NCI-H446 (cell line): ENCODE measurements at regions not wholly inside any gene's neighbourhood (a gene's known extent, or its start where the extent isn't known, plus 50 kb on each side); places are given as distances from the start of the nearest gene placed in this dataset.

ENCODE experiments used
- DNase-seq, 2 experiments: peaks; one replicate each; lab custom pipeline; 2025; lab: John Stamatoyannopoulos, UW

DNA sequence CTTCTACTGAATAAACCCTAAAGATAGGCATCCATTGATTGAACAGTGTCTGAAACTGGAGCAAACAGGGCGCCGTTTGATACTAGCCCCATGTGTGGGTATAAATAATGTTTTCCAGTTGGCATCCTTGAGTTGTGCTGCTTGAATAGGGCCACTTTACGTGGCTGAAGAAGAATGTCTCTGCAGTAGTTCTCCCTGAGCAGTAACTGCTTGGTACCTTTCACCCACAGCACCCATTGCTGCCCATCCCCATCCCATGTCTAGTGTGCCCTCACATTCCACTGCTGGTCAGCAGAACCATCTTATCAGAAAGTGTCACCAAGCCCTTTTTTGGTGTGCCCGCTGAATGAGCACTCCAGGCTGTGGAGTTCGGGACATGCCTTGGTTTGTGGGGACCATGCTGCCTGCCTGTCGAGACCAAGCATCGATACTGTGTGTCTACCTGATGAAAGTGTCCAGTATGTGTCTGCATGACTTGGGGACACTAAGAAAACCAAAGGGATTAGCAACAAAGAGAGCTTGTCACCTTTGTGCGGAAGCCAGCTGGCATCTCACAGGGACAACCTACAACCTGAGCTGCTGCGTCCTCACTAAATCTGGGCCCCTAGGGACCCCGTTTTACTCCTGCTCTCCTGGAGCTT is 162.0 kb downstream of the TM9SF2 start:
- peak in 1 of 2 experiments; percentile 58 for DNase-seq

DNA sequence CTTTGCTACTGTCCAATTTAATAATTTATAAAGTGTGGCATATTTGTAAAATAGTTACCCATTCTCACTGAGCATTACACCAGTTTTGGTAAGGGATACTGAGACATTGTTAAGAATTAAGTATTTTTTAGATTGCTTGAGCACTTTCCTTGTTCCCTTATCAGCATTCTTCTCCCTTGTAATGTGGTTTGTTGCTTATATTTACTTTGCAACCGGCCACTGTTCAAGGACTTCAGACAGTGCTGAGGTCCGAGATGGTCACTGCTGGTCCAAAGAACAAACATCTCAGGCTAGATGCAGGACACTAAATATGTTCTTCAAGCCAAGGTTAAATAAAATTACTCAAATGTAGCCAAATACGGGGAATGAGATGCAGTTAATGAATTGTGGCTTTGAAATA is 161.4 kb downstream of the TM9SF2 start:
- DNase-seq = peak in 1 of 2 experiments; percentile 27

- DNase-seq = peak; percentile 19 to 51
Measured at GRCh38 chr13:99661791-99662190, 160.5 kb downstream of the TM9SF2 start.

DNA sequence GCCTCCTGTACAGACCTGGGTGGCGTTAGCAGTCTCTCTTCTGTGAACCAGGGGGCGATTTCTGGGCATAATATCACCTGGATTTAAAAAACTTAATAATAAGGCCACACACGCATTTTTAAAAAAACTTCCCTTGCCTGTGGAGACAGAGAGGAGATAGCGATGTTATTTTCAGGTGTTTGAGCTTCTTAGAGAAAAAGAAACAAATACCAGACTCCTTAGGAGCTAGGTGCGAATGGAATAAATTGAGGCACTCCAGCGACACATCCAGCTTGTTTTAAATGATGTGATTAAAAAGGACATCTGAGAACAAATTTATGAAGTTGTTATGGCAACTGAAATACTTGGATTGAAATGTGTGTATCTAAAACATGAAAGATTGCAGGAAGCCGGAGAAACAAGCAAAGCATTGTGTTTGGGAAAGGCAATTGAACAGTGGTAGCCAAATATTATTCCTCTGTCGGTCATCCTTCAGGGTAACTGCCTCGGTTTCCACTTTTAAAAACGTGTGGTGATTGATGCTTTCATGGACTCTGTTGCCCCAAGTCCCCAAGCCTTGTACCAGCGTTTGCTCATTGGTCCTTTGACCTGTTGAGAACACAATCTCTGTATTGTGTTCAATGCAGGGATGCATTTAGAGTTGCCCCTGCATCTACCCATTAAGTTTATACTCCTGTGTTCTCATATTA is 158.7 kb downstream of the TM9SF2 start:
- peak in 1 of 2 experiments; percentile 19 for DNase-seq

GRCh38 chr13:99659226-99659625 is 158.0 kb downstream of the TM9SF2 start:
- no peak for DNase-seq

DNA sequence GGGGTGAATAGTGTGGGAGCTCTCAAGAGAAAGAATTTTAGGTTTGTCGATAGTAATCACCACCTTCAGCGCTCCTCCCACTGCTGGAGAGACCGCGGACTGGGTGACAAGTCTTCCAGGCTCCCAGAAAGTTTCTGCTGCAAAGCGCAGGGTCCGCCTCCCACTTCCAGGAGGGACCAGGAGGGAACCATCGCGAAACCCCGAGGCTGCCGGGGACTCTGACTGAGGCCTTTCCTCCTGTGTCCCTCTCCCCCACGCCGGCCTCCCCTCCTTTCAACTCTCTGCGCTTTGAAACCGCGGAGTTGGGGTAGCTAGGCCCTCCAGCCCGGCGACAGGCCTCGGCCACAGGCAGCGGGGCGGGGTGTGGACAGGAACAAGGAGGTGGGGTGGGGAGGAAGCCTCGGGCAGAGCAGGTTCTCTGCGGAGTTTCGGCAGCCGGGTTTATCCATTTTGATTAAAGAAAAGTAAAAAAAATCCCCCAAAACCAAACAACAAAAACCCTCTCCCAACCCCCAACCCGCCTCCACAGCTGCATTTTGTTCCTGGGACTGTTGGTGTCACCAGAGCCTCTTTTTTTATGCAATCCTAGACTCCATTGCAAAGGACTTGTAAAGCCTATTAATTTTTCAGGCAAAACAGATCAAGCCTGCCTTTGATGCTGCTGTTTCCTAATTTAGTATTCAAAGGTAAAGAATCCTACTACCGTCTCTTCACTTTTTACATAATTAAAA is 157.2 kb downstream of the TM9SF2 start:
- DNase-seq = peak; percentile 41 to 64

- no peak for DNase-seq
Measured at GRCh38 chr13:99657848-99658260, 156.6 kb downstream of the TM9SF2 start.

GRCh38 chr13:99656844-99657381 is 155.6 kb downstream of the TM9SF2 start:
- DNase-seq = no peak

GRCh38 chr13:99656092-99656745 is 154.9 kb downstream of the TM9SF2 start:
- DNase-seq = peak; percentile 76 to 77

- DNase-seq = no peak
Measured at GRCh38 chr13:99655351-99656091, 154.2 kb downstream of the TM9SF2 start.

- DNase-seq = no peak
Measured at GRCh38 chr13:99654076-99654475, 152.8 kb downstream of the TM9SF2 start.

DNA sequence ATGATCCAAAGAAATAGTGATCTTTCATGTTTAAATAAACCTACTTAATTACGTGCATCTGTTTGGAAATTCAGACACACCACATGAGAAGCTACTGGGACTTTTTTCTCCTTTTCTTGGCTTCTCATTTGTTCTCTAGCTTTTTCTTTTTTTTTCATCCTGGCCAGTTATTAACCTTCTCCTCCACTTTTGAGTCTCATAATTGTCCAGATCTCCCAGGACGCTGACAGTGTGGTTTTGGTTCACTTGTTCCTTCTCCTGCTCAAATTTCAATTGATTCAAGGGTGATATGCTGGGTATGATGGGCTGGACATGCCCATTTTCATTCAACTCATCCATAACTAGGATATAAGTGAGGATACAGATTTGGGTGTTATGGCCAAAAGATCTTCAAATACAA is 152.3 kb downstream of the TM9SF2 start:
- DNase-seq = no peak

DNA sequence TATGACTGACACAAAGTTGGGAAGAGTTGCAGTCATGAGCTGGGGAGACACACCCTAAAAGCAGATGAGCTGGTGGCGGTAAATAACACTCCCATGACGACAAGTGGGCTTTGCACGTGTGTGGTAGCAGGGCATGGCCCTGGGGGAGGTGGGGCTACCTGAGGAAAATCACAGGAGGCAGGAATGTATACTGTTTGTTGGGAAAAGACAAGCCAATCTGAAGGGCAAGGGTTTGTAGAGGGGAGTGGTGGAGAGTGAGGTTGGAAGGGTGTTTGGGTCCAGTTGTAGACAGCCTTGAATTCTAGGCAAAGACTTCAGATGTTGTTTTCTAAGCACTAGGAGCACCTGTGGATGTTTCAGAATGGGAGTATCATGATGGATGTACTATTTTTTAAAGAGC is 151.6 kb downstream of the TM9SF2 start:
- DNase-seq = no peak

DNA sequence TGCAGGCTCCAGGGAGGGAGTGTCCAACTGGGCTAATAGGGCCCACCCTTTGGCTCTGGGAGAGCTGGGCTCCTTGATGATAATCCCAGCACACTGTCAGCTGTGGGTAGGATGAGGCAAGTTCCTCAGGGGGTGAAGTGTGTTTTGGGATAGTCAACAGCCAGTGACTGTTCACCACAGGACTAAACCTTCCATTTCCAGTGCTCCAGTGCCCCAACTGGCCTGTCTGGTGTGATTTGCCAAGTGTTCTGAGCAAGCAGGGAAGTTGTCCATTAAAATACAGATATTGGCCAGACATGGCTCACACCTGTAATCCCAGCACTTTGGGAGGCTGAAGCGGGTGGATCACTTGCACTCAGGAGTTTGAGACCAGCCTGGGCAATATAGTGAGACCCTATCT is 150.9 kb downstream of the TM9SF2 start:
- no peak for DNase-seq

DNA sequence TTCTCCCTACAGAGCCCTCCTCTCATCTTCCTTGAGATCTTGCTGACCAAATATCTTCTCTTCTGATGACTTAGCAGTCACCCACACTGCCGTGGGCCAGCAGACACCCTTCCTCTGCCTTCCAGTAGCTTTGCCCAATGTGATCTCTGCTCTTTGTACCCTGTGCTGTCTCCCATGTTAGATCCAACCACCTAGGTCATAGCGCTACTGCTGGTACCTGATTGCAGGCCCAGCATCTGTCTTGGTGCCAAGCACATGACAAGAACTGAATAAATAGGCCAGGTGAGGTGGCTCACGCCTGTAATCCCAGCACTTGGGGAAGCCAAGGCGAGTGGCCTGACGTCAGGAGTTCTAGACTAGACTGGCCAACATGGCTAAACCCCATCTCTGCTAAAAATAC is 149.7 kb downstream of the TM9SF2 start:
- DNase-seq = no peak

DNA sequence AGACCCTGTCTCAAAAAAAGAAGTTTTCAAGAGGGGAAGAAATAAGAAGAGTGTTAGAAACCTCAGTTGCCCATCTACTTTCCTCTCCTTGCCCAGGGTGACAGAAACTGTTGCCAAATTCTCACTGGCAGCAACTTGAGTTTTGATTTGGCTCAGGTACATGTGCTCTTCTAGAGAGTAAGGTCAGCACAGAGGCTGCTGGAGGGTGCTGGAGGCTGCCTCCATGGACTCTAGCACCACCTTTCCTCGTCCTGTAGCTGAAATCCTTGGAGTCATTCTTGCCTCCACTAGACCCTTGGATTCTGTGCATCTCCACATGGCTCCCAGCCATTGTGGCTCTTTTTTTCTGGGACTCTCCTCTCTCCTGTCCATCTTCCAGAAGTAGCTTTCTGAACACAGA is 149.1 kb downstream of the TM9SF2 start:
- no peak for DNase-seq

DNA sequence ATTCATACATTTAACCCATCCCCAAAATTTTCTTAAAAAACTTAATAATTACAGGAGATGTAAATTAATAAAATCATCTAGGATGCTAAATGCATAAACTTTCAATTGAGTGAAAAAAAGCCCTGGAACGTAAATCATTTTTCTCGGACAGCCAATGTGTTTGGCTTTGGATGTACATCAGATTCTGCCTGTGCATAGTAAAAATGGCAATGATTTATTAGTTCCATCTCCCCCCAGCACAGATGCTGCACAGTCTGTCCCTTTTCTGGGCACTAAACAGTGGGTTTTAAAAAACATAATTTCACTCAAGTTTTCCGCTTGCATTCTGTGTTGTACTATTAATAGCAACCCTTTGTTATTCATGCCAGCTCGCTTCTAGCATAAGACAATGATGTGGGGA is 147.7 kb downstream of the TM9SF2 start:
- DNase-seq = peak; percentile 49 to 85

- DNase-seq = peak in 1 of 2 experiments; percentile 67
Measured at GRCh38 chr13:99648066-99648665, 146.9 kb downstream of the TM9SF2 start.

DNA sequence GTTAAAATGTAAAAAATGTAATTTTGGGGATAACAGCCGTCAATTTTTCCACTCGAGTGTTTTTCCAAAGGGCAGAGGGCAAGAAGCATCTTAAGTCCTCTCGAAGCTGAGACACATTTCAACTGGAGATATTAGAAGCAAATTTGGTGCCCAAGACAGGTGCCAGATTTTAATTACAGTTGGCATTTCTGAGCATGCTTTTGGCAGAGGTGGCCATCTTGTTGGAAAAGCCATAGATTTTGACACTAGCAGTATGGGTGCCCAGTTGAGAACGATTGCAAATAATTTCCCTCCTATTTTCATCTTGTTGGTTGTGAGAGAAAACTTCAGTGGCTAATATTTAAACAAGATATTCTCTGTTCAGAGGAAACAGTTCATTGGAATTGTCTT is 146.3 kb downstream of the TM9SF2 start:
- DNase-seq = peak; percentile 74 to 87

- no peak for DNase-seq
Measured at GRCh38 chr13:99646866-99647595, 145.8 kb downstream of the TM9SF2 start.
